Kidney (tissue), 13 donors: ENCODE measurements at regions not wholly inside any gene's neighbourhood (a gene's known extent, or its start where the extent isn't known, plus 50 kb on each side); places are given as distances from the start of the nearest gene placed in this dataset.

Experiments
- DNase-seq, 5 donors: peaks; one replicate each; pipeline ENCODE4 v3.0.0-alpha.2; 2013 to 2020
- FAIRE-seq: peaks from 2 replicates; lab custom pipeline; 2012; peaks lifted over from hg19 to GRCh38; lab: Jason Lieb, UNC
- H3K27ac ChIP-seq, 2 donors: one replicate each; pipeline ENCODE4 v1.7.0; 2013; ENCODE audit warnings: low read depth in 2 of 2, low read length in 2 of 2, inconsistent platforms in 1 of 2
- H3K27me3 ChIP-seq: one replicate; pipeline ENCODE4 v1.7.1; 2013; ENCODE audit warnings: low read length, inconsistent platforms; ENCODE audit not compliant: control insufficient read depth, insufficient read depth
- H3K36me3 ChIP-seq, 3 donors: one replicate each; pipeline versions ENCODE4 v1.7.0 to v1.7.1; 2013; ENCODE audit warnings: low read length in 3 of 3, control low read depth in 1 of 3, inconsistent platforms in 1 of 3; ENCODE audit not compliant: insufficient read depth in 3 of 3, control insufficient read depth in 2 of 3
- H3K4me1 ChIP-seq, 3 donors: one replicate each; pipeline versions ENCODE4 v1.7.0 to v1.7.1; 2013; ENCODE audit warnings: low read length in 3 of 3, inconsistent platforms in 1 of 3, low read depth in 1 of 3; ENCODE audit not compliant: control insufficient read depth in 2 of 3, insufficient read depth in 2 of 3
- H3K4me3 ChIP-seq, 3 donors: one replicate each; pipeline versions ENCODE4 v1.7.0 to v1.8.1; 2013; ENCODE audit warnings: low read length in 3 of 3, control low read depth in 1 of 3, inconsistent platforms in 1 of 3
- H3K9ac ChIP-seq, 3 donors: one replicate each; pipeline versions ENCODE4 v1.7.0 to v1.7.1; 2013; ENCODE audit warnings: low read length in 3 of 3, control low read depth in 1 of 3, inconsistent platforms in 1 of 3
- H3K9me3 ChIP-seq, 3 donors: one replicate each; pipeline versions ENCODE4 v1.7.0 to v1.7.1; 2013; ENCODE audit warnings: low read length in 3 of 3, control low read depth in 1 of 3, inconsistent platforms in 1 of 3; ENCODE audit not compliant: control insufficient read depth in 2 of 3, insufficient read depth in 1 of 3
- CTCF ChIP-seq: IDR thresholded peaks from 3 replicates; pipeline ENCODE4 v1.5.1; 2012; ENCODE audit warnings: mild to moderate bottlenecking, moderate library complexity, borderline replicate concordance; ENCODE audit not compliant: insufficient read depth; ENCODE audit errors: extremely low read depth
- intact Hi-C: fragments of 100-400 bp; cut with DNase I; formaldehyde crosslinking; loops from one replicate; pipeline ENCODE4 v1.11.1; 2022
- donor health status: control.
- donor health status: control.
- donor health status: control.
- donor health status: control.
- donor health status: control.
- donor health status: DM: yes; HTN: yes; CAD: no.
- donor health status: Normal renal cell carcinoma (clear cell type).

DNA sequence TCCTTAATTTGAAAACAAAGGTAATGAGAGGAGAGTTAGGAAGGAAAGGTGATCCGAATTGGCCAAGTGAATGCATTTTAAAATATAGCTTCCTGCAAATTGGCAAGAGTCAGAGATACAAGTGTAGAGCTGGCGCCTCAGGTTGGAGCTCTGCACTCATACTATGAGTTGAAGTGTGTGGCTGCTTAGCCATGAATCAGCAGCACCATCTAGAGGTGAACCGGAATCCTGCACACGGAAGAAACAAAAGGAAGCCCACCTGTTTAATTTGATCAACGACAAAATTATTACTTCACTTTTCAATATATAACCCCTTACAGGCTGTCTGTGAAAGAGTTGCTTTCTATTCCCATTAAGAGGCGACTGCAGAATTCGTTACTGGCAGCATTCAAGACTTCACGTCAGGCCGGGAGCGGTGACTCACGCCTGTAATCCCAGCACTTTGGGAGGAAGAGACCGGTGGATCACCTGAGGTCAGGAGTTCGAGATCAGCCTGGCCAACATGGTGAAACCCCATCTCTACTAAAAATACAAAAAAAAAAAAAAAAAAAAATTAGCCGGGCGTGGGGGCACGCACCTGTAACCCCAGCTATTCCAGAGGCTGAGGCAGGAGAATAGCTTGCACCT is 1253.7 kb upstream of the CDH8 start:
- DNase-seq (peak in 4 of 5 donors; percentile 70 to 75 (median 72)), FAIRE-seq (no peak)
- no peak overlapping the region for H3K4me3 ChIP-seq
- H3K9me3 ChIP-seq = no peaks in the 10 kb centered on the region
- no peak overlapping the region for H3K27ac ChIP-seq
- no peaks in the 10 kb centered on the region for H3K27me3 ChIP-seq
- no peak overlapping the region for H3K9ac ChIP-seq
- intact Hi-C loops = no loop called here
- peak; percentile 62 for TF ChIP-seq CTCF
- no peaks in the 10 kb centered on the region for H3K36me3 ChIP-seq
- H3K4me1 ChIP-seq = no peaks in the 10 kb centered on the region

DNA sequence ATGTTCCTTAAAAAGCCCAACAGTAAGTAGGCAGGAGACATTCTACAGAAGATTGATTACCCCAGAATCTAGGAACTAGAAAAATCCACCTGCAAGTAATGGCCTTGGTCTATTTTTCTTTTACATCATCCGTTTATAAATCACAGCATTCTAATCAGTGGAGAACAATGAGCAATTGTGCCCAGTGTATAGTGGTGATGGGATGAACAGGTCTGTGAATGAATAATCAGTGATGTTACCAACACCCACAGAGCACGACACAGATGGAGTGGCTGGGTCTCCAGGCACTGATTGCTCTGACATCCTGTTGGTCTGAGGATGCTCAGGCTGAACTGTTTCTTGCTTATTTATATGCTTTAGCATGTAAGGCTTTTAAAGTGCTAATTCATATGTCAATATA is 1251.2 kb upstream of the CDH8 start:
- intact Hi-C loops = no loop called here
- Histone ChIP-seq H3K4me3 (no peak overlapping the region), H3K9ac (no peak overlapping the region), H3K9me3 (no peaks in the 10 kb centered on the region), H3K27me3 (no peaks in the 10 kb centered on the region), H3K36me3 (no peaks in the 10 kb centered on the region), H3K27ac (no peak overlapping the region), H3K4me1 (no peaks in the 10 kb centered on the region)
- TF ChIP-seq CTCF = no peak
- peak in 2 of 5 donors; percentile 4 to 34 for DNase-seq
- FAIRE-seq = no peak

DNA sequence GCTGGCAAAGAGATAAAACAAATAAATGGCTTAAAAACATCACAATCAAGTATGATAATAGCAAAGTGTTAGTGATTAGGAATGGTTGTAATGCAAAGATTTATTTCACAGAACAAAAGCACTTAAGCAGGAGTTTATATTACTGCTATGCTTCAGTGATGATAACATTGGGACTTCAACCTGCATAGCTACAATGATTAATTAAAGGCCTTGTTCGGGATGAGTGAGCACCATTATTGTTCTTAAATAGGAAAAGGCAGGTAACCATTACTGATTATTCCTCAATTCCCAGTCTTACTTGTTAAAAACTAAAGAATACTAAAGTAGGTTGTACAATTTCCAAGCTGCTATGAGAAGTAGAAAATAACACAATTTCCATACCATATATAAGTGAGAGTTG is 1247.5 kb upstream of the CDH8 start:
- H3K27ac ChIP-seq = no peak overlapping the region
- peak in 2 of 5 donors; percentile 69 to 71 for DNase-seq
- no peak for FAIRE-seq
- intact Hi-C loops = no loop called here
- H3K4me1 ChIP-seq = no peaks in the 10 kb centered on the region
- no peak for TF ChIP-seq CTCF
- H3K36me3 ChIP-seq = no peaks in the 10 kb centered on the region
- H3K4me3 ChIP-seq = no peak overlapping the region
- H3K9me3 ChIP-seq = no peaks in the 10 kb centered on the region
- no peaks in the 10 kb centered on the region for H3K27me3 ChIP-seq
- H3K9ac ChIP-seq = no peak overlapping the region

DNA sequence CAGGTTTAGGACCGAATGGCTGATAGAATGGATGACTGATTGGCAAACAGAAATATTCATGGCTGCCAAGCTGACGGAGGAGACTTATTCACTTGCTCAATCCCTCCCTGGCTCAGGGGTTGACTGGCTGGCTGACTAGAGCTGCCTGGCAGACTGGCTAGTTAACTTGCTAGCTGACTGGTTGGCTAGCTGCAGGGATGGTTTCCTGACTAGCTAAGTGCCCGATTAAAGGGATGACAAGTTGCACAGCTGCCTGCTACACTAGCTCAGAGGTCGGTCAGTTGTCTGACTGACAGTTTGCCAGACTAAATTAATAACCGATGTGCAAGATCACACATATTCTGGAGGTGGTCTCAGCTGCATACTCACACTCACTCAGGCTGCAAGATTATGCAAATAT is 1208.4 kb upstream of the CDH8 start:
- peak in 2 of 5 donors; percentile 0 to 15 for DNase-seq
- Histone ChIP-seq H3K9ac (no peak overlapping the region), H3K4me3 (no peak overlapping the region), H3K27ac (no peak overlapping the region), H3K36me3 (no peaks in the 10 kb centered on the region), H3K9me3 (no peaks in the 10 kb centered on the region), H3K4me1 (no peaks in the 10 kb centered on the region), H3K27me3 (no peaks in the 10 kb centered on the region)
- FAIRE-seq = no peak
- TF ChIP-seq CTCF = no peak
- intact Hi-C loops = no loop called here
